Sigmoid colon (tissue), 6 donors: ENCODE measurements at regions not wholly inside any gene's neighbourhood (a gene's known extent, or its start where the extent isn't known, plus 50 kb on each side); places are given as distances from the start of the nearest gene placed in this dataset.
A peak's percentile ranks its signal among the peaks of the same experiment; 100 is the strongest.

ENCODE experiments used
- DNase-seq: peaks from one replicate; pipeline ENCODE4 v3.0.0-alpha.2; 2019
- H3K27ac ChIP-seq, 4 donors: fragments of 200-600 bp; sonication (generic); one replicate each; pipeline ENCODE4 v1.5.1; 2016 to 2019; ENCODE audit warnings: mild to moderate bottlenecking in 1 of 4
- H3K27me3 ChIP-seq, 3 donors: fragments of 200-600 bp; sonication (generic); one replicate each; pipeline ENCODE4 v1.5.1; 2019; ENCODE audit warnings: mild to moderate bottlenecking in 1 of 3
- H3K36me3 ChIP-seq, 4 donors: fragments of 200-600 bp; sonication (generic); one replicate each; pipeline ENCODE4 v1.5.1; 2016 to 2019
- H3K4me1 ChIP-seq, 4 donors: fragments of 200-600 bp; sonication (generic); one replicate each; pipeline ENCODE4 v1.5.1; 2017 to 2019
- H3K4me3 ChIP-seq, 4 donors: fragments of 200-600 bp; sonication (generic); one replicate each; pipeline ENCODE4 v1.5.1; 2017 to 2019; ENCODE audit warnings: mild to moderate bottlenecking in 2 of 4, moderate library complexity in 1 of 4
- H3K9me3 ChIP-seq, 4 donors: fragments of 200-600 bp in 3 of 4; sonication (generic) in 3 of 4; one replicate each; pipeline versions ENCODE4 v1.5.1 to v1.6.1; 2013 to 2019
- CTCF ChIP-seq, 4 experiments: fragments of 450-650 bp in 3 of 4; fragments of 200-600 bp in 1 of 4; IDR thresholded peaks; one replicate each; pipeline ENCODE4 v1.5.1; 2016 to 2019; ENCODE audit warnings: antibody characterized with exemption in 4 of 4, mild to moderate bottlenecking in 3 of 4, moderate library complexity in 2 of 4
- EP300 ChIP-seq, 4 donors: sonication (generic); formaldehyde crosslinking; IDR thresholded peaks; one replicate each; pipeline ENCODE4 v1.6.1; 2017; ENCODE audit warnings: antibody characterized with exemption in 4 of 4
- POLR2A ChIP-seq, 2 donors: fragments of 450-650 bp; IDR thresholded peaks; one replicate each; pipeline ENCODE4 v1.6.1; 2016; ENCODE audit warnings: antibody characterized with exemption in 2 of 2, mild to moderate bottlenecking in 2 of 2, moderate library complexity in 2 of 2
- POLR2AphosphoS5 ChIP-seq, 4 donors: sonication (generic); formaldehyde crosslinking; IDR thresholded peaks; one replicate each; pipeline ENCODE4 v1.6.1; 2017; ENCODE audit warnings: antibody characterized with exemption in 4 of 4
- WGBS, 2 donors: extraction: QIAGEN DNeasy Blood & Tissue Kit; methylation state at CpG; one replicate each; pipeline ENCODE4 v1.1.7; 2013; 5-methylcytosine and 5-hydroxymethylcytosine counted together
- intact Hi-C: fragments of 100-400 bp; cut with DNase I; formaldehyde crosslinking; loops from one replicate; pipeline ENCODE4 v1.15.1; 2023
- donor health status: healthy with polysubstance abuse.
- donor health status: healthy.

- peaks cover 0 to 23% (median 11%) of the 10 kb centered on the region in 4 donors for H3K4me1 ChIP-seq
- H3K9me3 ChIP-seq, result no peaks in the 10 kb centered on the region
- DNase-seq, result no peak
- no peaks in the 10 kb centered on the region for H3K27me3 ChIP-seq
- WGBS, 2 donors, result 57 to 81% methylated on average over 6 of the region's 6 CpGs
- intact Hi-C loops, result no loop called here
- peak in 2 of 4 donors; percentile 65 to 77 for TF ChIP-seq POLR2AphosphoS5 (IDR thresholded peaks at IDR 0.05)
- no peak for TF ChIP-seq CTCF (IDR thresholded peaks at IDR 0.05)
- peak in 1 of 4 donors; percentile 13 for TF ChIP-seq EP300 (IDR thresholded peaks at IDR 0.05)
- no peaks in the 10 kb centered on the region for H3K36me3 ChIP-seq
- H3K4me3 ChIP-seq, result no peak overlapping the region
- peak overlapping the region in 1 of 4 donors; percentile 25 for H3K27ac ChIP-seq
Observed at GRCh38 chr2:217076657-217077232, 216.9 kb upstream of the TNP1 start.

- H3K27ac ChIP-seq, result peak overlapping the region in 3 of 4 donors; percentile 51 to 57 (median 56)
Observed at GRCh38 chr2:217076058-217076435, 216.2 kb upstream of the TNP1 start.

GRCh38 chr2:217075268-217076057 lies 215.6 kb upstream of the TNP1 start:
- Histone ChIP-seq H3K27ac (peak overlapping the region in 3 of 4 donors; percentile 51 to 57 (median 56)), H3K4me3 (no peak overlapping the region), H3K27me3 (no peaks in the 10 kb centered on the region), H3K36me3 (no peaks in the 10 kb centered on the region), H3K9me3 (no peaks in the 10 kb centered on the region), H3K4me1 (peaks cover 0 to 23% (median 11%) of the 10 kb centered on the region in 4 donors)
- peak in 1 of 4 donors; percentile 23 for TF ChIP-seq POLR2AphosphoS5 (IDR thresholded peaks at IDR 0.05)
- TF ChIP-seq POLR2A (IDR thresholded peaks at IDR 0.05), result no peak
- DNase-seq, result no peak
- intact Hi-C loops, result no loop called here
- WGBS, 2 donors, result 69 to 70% methylated on average over 12 of the region's 12 CpGs

More at GRCh38 chr2:217076058-217076435, 216.2 kb upstream of the TNP1 start:
- TF ChIP-seq POLR2AphosphoS5 (IDR thresholded peaks at IDR 0.05), result no peak
- TF ChIP-seq POLR2A (IDR thresholded peaks at IDR 0.05), result no peak
- TF ChIP-seq CTCF (IDR thresholded peaks at IDR 0.05), result no peak
- TF ChIP-seq EP300 (IDR thresholded peaks at IDR 0.05), result no peak
- intact Hi-C loops, result no loop called here
- 76 to 90% methylated on average over 3 of the region's 3 CpGs for WGBS, 2 donors
- no peaks in the 10 kb centered on the region for H3K9me3 ChIP-seq
- H3K4me1 ChIP-seq, result peaks cover 0 to 23% (median 11%) of the 10 kb centered on the region in 4 donors
- no peaks in the 10 kb centered on the region for H3K36me3 ChIP-seq
- no peak overlapping the region for H3K4me3 ChIP-seq
- no peak for DNase-seq
- H3K27me3 ChIP-seq, result no peaks in the 10 kb centered on the region

GRCh38 chr2:217074576-217075255 lies 214.9 kb upstream of the TNP1 start:
- peaks cover 0 to 23% (median 11%) of the 10 kb centered on the region in 4 donors for H3K4me1 ChIP-seq
- TF ChIP-seq CTCF (IDR thresholded peaks at IDR 0.05) (no peak), POLR2AphosphoS5 (IDR thresholded peaks at IDR 0.05) (no peak), EP300 (IDR thresholded peaks at IDR 0.05) (no peak), POLR2A (IDR thresholded peaks at IDR 0.05) (no peak)
- H3K27ac ChIP-seq, result peak overlapping the region in 3 of 4 donors; percentile 51 to 57 (median 56)
- no peaks in the 10 kb centered on the region for H3K27me3 ChIP-seq
- no peak overlapping the region for H3K4me3 ChIP-seq
- no peaks in the 10 kb centered on the region for H3K9me3 ChIP-seq
- intact Hi-C loops, result no loop called here
- 72 to 83% methylated on average over 6 of the region's 6 CpGs for WGBS, 2 donors
- no peaks in the 10 kb centered on the region for H3K36me3 ChIP-seq
- no peak for DNase-seq

- Histone ChIP-seq H3K36me3 (no peaks in the 10 kb centered on the region), H3K4me1 (peaks cover 0 to 26% (median 13%) of the 10 kb centered on the region in 4 donors), H3K4me3 (no peak overlapping the region), H3K9me3 (no peaks in the 10 kb centered on the region), H3K27ac (no peak overlapping the region), H3K27me3 (no peaks in the 10 kb centered on the region)
- WGBS, 2 donors, result 76 to 84% methylated on average over 8 of the region's 8 CpGs
- TF ChIP-seq CTCF (IDR thresholded peaks at IDR 0.05), result no peak
- TF ChIP-seq POLR2A (IDR thresholded peaks at IDR 0.05), result no peak
- TF ChIP-seq POLR2AphosphoS5 (IDR thresholded peaks at IDR 0.05), result no peak
- no peak for TF ChIP-seq EP300 (IDR thresholded peaks at IDR 0.05)
- intact Hi-C loops, result no loop called here
- DNase-seq, result no peak
Observed at GRCh38 chr2:217071416-217071815, 211.6 kb upstream of the TNP1 start.
